OCI-LY3 (cell line): ENCODE measurements at regions not wholly inside any gene's neighbourhood (a gene's known extent, or its start where the extent isn't known, plus 50 kb on each side); places are given as distances from the start of the nearest gene placed in this dataset.

ENCODE experiments used
- CTCF ChIP-seq: fragments of 200-600, 300-600 bp; sonication (generic); IDR thresholded peaks from 2 replicates; pipeline ENCODE4 v1.5.1; 2014; ENCODE audit warnings: antibody characterized with exemption, low read length, low read depth
- EZH2phosphoT487 ChIP-seq: fragments of 200-600 bp; shearing (Covaris generic); IDR thresholded peaks from 2 replicates; pipeline ENCODE4 v1.6.1; 2018; ENCODE audit warnings: antibody characterized with exemption, mixed run types, low read depth

DNA sequence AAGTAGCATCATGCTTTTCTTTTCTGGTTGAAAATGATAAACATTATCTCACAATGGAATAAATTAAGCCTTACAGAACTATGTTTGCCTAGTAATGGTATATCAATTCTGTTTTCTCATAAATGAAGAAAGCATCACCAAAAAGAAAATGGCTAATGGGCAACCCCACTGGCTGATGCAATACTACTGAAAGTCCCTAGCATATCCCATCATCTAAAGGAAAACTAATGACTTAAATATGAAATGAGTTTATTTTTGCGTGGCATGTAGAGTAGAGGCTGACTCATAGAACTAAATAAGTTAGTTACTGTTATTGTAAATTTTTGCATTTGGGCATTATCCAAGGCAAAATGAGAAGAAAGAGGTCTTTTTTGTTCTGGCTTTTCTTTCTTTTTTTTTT lies 1156.3 kb upstream of the SEL1L start:
- TF ChIP-seq CTCF = no peak
- no peak for TF ChIP-seq EZH2phosphoT487
